ENCODE measurements at regions not wholly inside any gene's neighbourhood (a gene's known extent, or its start where the extent isn't known, plus 50 kb on each side); places are given as distances from the start of the nearest gene placed in this dataset.
"Not testable (repeated sequence)": the region's sequence is repeated elsewhere in the genome, so short reads cannot be mapped to it uniquely, and the experiment has no call there.

GRCh38 chr1:21372383-21372782, 67.6 kb upstream of the NBPF3 start:
- ATAC-seq (ENCODE audit: low FRiP score) (no peak), DNase-seq (ENCODE audit: low spot score) (no peak)
- TF ChIP-seq CTCF (IDR thresholded peaks at IDR 0.05): no peak

- TF ChIP-seq CTCF (IDR thresholded peaks at IDR 0.05): no peak
- DNase-seq (ENCODE audit: low spot score): no peak
- no peak for ATAC-seq (ENCODE audit: low FRiP score)
These were observed 70.0 kb upstream of the NBPF3 start for GRCh38 chr1:21369905-21370304.

GRCh38 chr1:21368515-21369289, 71.2 kb upstream of the NBPF3 start:
- ATAC-seq (ENCODE audit: low FRiP score) (peak; percentile 92), DNase-seq (ENCODE audit: low spot score) (peak; percentile 45)
- peak in 2 of 3 donors; percentile 96 to 99 for TF ChIP-seq CTCF (IDR thresholded peaks at IDR 0.05)

GRCh38 chr1:21367973-21368514, 71.9 kb upstream of the NBPF3 start:
- not testable (repeated sequence) for DNase-seq (ENCODE audit: low spot score); ATAC-seq (ENCODE audit: low FRiP score)

- ATAC-seq (ENCODE audit: low FRiP score) (no peak), DNase-seq (ENCODE audit: low spot score) (no peak)
- TF ChIP-seq CTCF (IDR thresholded peaks at IDR 0.05): no peak
These were observed 73.6 kb upstream of the NBPF3 start for GRCh38 chr1:21366288-21366687.

GRCh38 chr1:21365036-21365435, 74.8 kb upstream of the ECE1 start:
- ATAC-seq (ENCODE audit: low FRiP score) (no peak), DNase-seq (ENCODE audit: low spot score) (no peak)
- no peak for TF ChIP-seq CTCF (IDR thresholded peaks at IDR 0.05)

GRCh38 chr1:21362096-21362495, 71.8 kb upstream of the ECE1 start:
- no peak for ATAC-seq (ENCODE audit: low FRiP score)
- no peak for TF ChIP-seq CTCF (IDR thresholded peaks at IDR 0.05)
- DNase-seq (ENCODE audit: low spot score): no peak
